ENCODE measurements at regions not wholly inside any gene's neighbourhood (a gene's known extent, or its start where the extent isn't known, plus 50 kb on each side); places are given as distances from the start of the nearest gene placed in this dataset.

- H3K9me3 ChIP-seq (ENCODE audit: control insufficient read depth, low read length) = no peaks in the 10 kb centered on the region
- 84 to 100% methylated on average over 1 of the region's 1 CpG for WGBS, 2 experiments (ENCODE audit: insufficient coverage in 1 of 2, insufficient read length in 1 of 2)
Observed at GRCh38 chr4:116899561-116899960, 185.8 kb downstream of the TRAM1L1 start.

DNA sequence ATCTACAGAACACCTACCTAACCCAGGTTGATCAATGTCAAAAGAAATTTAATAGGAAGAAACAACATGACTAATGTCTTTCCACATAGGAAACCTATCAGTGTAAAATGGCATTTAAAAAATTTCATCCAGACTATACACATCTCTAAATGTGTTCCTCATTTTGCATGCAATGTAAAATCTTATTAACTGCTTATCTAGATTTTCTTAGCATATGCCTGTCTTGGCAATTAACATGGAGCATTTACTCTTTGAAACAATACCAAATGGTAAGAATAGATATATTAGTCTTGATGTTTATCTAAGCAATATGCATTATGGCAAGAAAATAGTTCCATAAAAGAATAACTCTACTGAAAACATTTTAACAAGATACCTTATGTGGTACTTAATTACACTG is 199.8 kb downstream of the TRAM1L1 start:
- no peak overlapping the region for H3K4me3 Mint-ChIP-seq
- H3K27me3 ChIP-seq (ENCODE audit: control insufficient read depth, insufficient read depth, low read length, poor library complexity, severe bottlenecking) = no peaks in the 10 kb centered on the region
- peaks cover 20% of the 10 kb centered on the region for H3K4me1 Mint-ChIP-seq
- H3K4me3 ChIP-seq (ENCODE audit: low read length) = no peak overlapping the region
- H3K27ac Mint-ChIP-seq = no peak overlapping the region
- no peak overlapping the region for H3K27ac ChIP-seq (ENCODE audit: low read depth, low read length)
- no peaks in the 10 kb centered on the region for H3K36me3 Mint-ChIP-seq (ENCODE audit: low read depth)
- no peak for TF ChIP-seq CTCF (conservative IDR thresholded peaks at IDR 0.05)
- H3K36me3 ChIP-seq (ENCODE audit: control insufficient read depth, insufficient read depth, low read length) = no peaks in the 10 kb centered on the region
- peaks cover 11% of the 10 kb centered on the region for H3K9me3 Mint-ChIP-seq
- no peaks in the 10 kb centered on the region for H3K27me3 Mint-ChIP-seq (ENCODE audit: insufficient read depth)
- no peak overlapping the region for H3K9ac ChIP-seq (ENCODE audit: extremely low read depth, low read length, poor library complexity, severe bottlenecking)
- DNase-seq = no peak
- H3K9me3 ChIP-seq (ENCODE audit: control insufficient read depth, low read length) = no peaks in the 10 kb centered on the region
- no peaks in the 10 kb centered on the region for H3K4me1 ChIP-seq (ENCODE audit: control insufficient read depth, insufficient read depth, low read length)

More at GRCh38 chr4:116899561-116899960, 185.8 kb downstream of the TRAM1L1 start:
- TF ChIP-seq CTCF (conservative IDR thresholded peaks at IDR 0.05) = no peak
- H3K27me3 ChIP-seq (ENCODE audit: control insufficient read depth, insufficient read depth, low read length, poor library complexity, severe bottlenecking) = no peaks in the 10 kb centered on the region
- H3K9me3 Mint-ChIP-seq = no peaks in the 10 kb centered on the region
- no peaks in the 10 kb centered on the region for H3K36me3 Mint-ChIP-seq (ENCODE audit: low read depth)
- H3K4me3 Mint-ChIP-seq = no peak overlapping the region
- no peak overlapping the region for H3K27ac Mint-ChIP-seq
- H3K36me3 ChIP-seq (ENCODE audit: control insufficient read depth, insufficient read depth, low read length) = no peaks in the 10 kb centered on the region
- no peaks in the 10 kb centered on the region for H3K27me3 Mint-ChIP-seq (ENCODE audit: insufficient read depth)
- H3K4me3 ChIP-seq (ENCODE audit: low read length) = no peak overlapping the region
- H3K27ac ChIP-seq (ENCODE audit: low read depth, low read length) = no peak overlapping the region
- peaks cover 4% of the 10 kb centered on the region for H3K4me1 ChIP-seq (ENCODE audit: control insufficient read depth, insufficient read depth, low read length)
- peaks cover 8% of the 10 kb centered on the region for H3K4me1 Mint-ChIP-seq
- no peak for DNase-seq
- no peak overlapping the region for H3K9ac ChIP-seq (ENCODE audit: extremely low read depth, low read length, poor library complexity, severe bottlenecking)

DNA sequence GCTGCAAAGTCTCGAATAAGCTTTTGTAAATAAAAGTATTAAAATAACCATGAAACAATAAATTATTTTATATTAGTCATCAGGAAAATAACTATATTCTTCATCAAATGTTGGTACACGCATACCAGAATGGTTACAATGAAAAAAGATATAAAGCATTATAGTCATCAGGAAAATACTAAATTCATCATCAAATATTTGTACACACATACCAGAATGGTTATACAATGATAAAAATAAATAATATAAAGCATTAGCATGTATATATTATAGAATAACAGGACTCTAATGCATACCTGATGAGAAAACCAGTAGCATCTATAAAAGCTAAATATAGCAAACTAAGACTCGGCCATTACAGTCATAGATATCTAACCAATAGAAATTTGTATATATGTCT is 202.9 kb downstream of the TRAM1L1 start:
- no peak for TF ChIP-seq CTCF (conservative IDR thresholded peaks at IDR 0.05)
- Mint-ChIP-seq H3K27ac (no peak overlapping the region), H3K9me3 (peaks cover 11% of the 10 kb centered on the region), H3K27me3 (ENCODE audit: insufficient read depth) (no peaks in the 10 kb centered on the region), H3K4me1 (peaks cover 27% of the 10 kb centered on the region), H3K36me3 (ENCODE audit: low read depth) (no peaks in the 10 kb centered on the region), H3K4me3 (no peak overlapping the region)
- Histone ChIP-seq H3K27ac (ENCODE audit: low read depth, low read length) (no peak overlapping the region), H3K9me3 (ENCODE audit: control insufficient read depth, low read length) (no peaks in the 10 kb centered on the region), H3K9ac (ENCODE audit: extremely low read depth, low read length, poor library complexity, severe bottlenecking) (no peak overlapping the region), H3K4me3 (ENCODE audit: low read length) (no peak overlapping the region), H3K36me3 (ENCODE audit: control insufficient read depth, insufficient read depth, low read length) (no peaks in the 10 kb centered on the region), H3K27me3 (ENCODE audit: control insufficient read depth, insufficient read depth, low read length, poor library complexity, severe bottlenecking) (no peaks in the 10 kb centered on the region), H3K4me1 (ENCODE audit: control insufficient read depth, insufficient read depth, low read length) (no peaks in the 10 kb centered on the region)
- no peak for DNase-seq
- WGBS, 2 experiments (ENCODE audit: insufficient coverage in 1 of 2, insufficient read length in 1 of 2) = 100% methylated on average over 1 of the region's 3 CpGs; no CpG with 5 or more reads in 1 of the 2 experiments

Measured in endodermal cell (in vitro differentiated cells).